ENCODE measurements at regions not wholly inside any gene's neighbourhood (a gene's known extent, or its start where the extent isn't known, plus 50 kb on each side); places are given as distances from the start of the nearest gene placed in this dataset.
A peak's percentile ranks its signal among the peaks of the same experiment; 100 is the strongest.
"Not testable (repeated sequence)": the region's sequence is repeated elsewhere in the genome, so short reads cannot be mapped to it uniquely, and the experiment has no call there.

- DNase-seq (ENCODE audit: low read depth), result no peak
Observed at GRCh38 chr2:175829741-175830140, 172.3 kb downstream of the LNPK start.

GRCh38 chr2:175827856-175828255, 174.2 kb downstream of the LNPK start:
- DNase-seq (ENCODE audit: low read depth), result no peak

GRCh38 chr2:175824243-175824642, 177.8 kb downstream of the LNPK start:
- DNase-seq (ENCODE audit: low read depth), result no peak

- no peak for DNase-seq (ENCODE audit: low read depth)
Observed at GRCh38 chr2:175823707-175824073, 178.4 kb downstream of the LNPK start.

- no peak for DNase-seq (ENCODE audit: low read depth)
Observed at GRCh38 chr2:175823002-175823706, 178.9 kb downstream of the LNPK start.

- no peak for DNase-seq (ENCODE audit: low read depth)
Observed at GRCh38 chr2:175817221-175817620, 184.8 kb downstream of the LNPK start.

- peak; percentile 16 for DNase-seq (ENCODE audit: low read depth)
Observed at GRCh38 chr2:175815537-175815936, 186.5 kb downstream of the LNPK start.

GRCh38 chr2:175811971-175812370, 190.1 kb downstream of the LNPK start:
- no peak for DNase-seq (ENCODE audit: low read depth)

- DNase-seq (ENCODE audit: low read depth), result no peak
Observed at GRCh38 chr2:175808858-175809257, 193.2 kb downstream of the LNPK start.

- no peak for DNase-seq (ENCODE audit: low read depth)
Observed at GRCh38 chr2:175808078-175808477, 194.0 kb downstream of the LNPK start.

GRCh38 chr2:175807031-175807873, 194.8 kb downstream of the LNPK start:
- no peak for DNase-seq (ENCODE audit: low read depth)

GRCh38 chr2:175806570-175806969, 195.5 kb downstream of the LNPK start:
- DNase-seq (ENCODE audit: low read depth), result no peak

- no peak for DNase-seq (ENCODE audit: low read depth)
Observed at GRCh38 chr2:175806125-175806490, 196.0 kb downstream of the LNPK start.

GRCh38 chr2:175805442-175806124, 196.5 kb downstream of the LNPK start:
- no peak for DNase-seq (ENCODE audit: low read depth)

GRCh38 chr2:175804122-175804521, 197.9 kb downstream of the LNPK start:
- no peak for DNase-seq (ENCODE audit: low read depth)

GRCh38 chr2:175796422-175796821, 205.6 kb downstream of the LNPK start:
- DNase-seq (ENCODE audit: low read depth), result not testable (repeated sequence)

GRCh38 chr2:175793648-175794047, 208.4 kb downstream of the LNPK start:
- no peak for DNase-seq (ENCODE audit: low read depth)

- DNase-seq (ENCODE audit: low read depth), result no peak
Observed at GRCh38 chr2:175792881-175793280, 209.2 kb downstream of the LNPK start.

- DNase-seq (ENCODE audit: low read depth), result no peak
Observed at GRCh38 chr2:175792199-175792598, 209.9 kb downstream of the LNPK start.

GRCh38 chr2:175786471-175787124, 215.5 kb downstream of the LNPK start:
- DNase-seq (ENCODE audit: low read depth), result no peak

GRCh38 chr2:175777337-175777736, 224.7 kb downstream of the LNPK start:
- not testable (repeated sequence) for DNase-seq (ENCODE audit: low read depth)

- DNase-seq (ENCODE audit: low read depth), result no peak
Observed at GRCh38 chr2:175769200-175769599, 232.9 kb downstream of the LNPK start.

Measured in stromal cell of bone marrow (primary cell).